ENCODE measurements at regions not wholly inside any gene's neighbourhood (a gene's known extent, or its start where the extent isn't known, plus 50 kb on each side); places are given as distances from the start of the nearest gene placed in this dataset.

GRCh38 chr5:89597878-89598277, 714.9 kb upstream of the MEF2C start:
- TF ChIP-seq POLR2AphosphoS5 (IDR thresholded peaks at IDR 0.05; ENCODE audit: low read depth, low read length) = no peak
- no peak for TF ChIP-seq POLR2A (IDR thresholded peaks at IDR 0.05; ENCODE audit: low read depth, low read length)
- TF ChIP-seq TAF1 (IDR thresholded peaks at IDR 0.05; ENCODE audit: low read depth, low read length) = no peak
- TF ChIP-seq POU2F2 (IDR thresholded peaks at IDR 0.05; ENCODE audit: low read depth, low read length) = no peak
- TF ChIP-seq SPI1 (IDR thresholded peaks at IDR 0.05; ENCODE audit: low read depth, low read length) = no peak
- no peak for TF ChIP-seq PAX5 (IDR thresholded peaks at IDR 0.05; ENCODE audit: insufficient read depth, low read length, severe bottlenecking)
